Cerebellar cortex (tissue), 1 donor: ENCODE measurements at regions not wholly inside any gene's neighbourhood (a gene's known extent, or its start where the extent isn't known, plus 50 kb on each side); places are given as distances from the start of the nearest gene placed in this dataset.
"Not testable (repeated sequence)": the region's sequence is repeated elsewhere in the genome, so short reads cannot be mapped to it uniquely, and the experiment has no call there.

ENCODE experiments used
- DNase-seq: peaks from one replicate; pipeline ENCODE4 v3.0.0-alpha.2; 2015; ENCODE audit warnings: low spot score

GRCh38 chr22:27253108-27253902 lies 548.3 kb downstream of the MN1 start:
- DNase-seq: no peak

GRCh38 chr22:27254063-27254462 lies 547.5 kb downstream of the MN1 start:
- not testable (repeated sequence) for DNase-seq

GRCh38 chr22:27255580-27255979 lies 546.0 kb downstream of the MN1 start:
- no peak for DNase-seq

GRCh38 chr22:27257987-27258386 lies 543.6 kb downstream of the MN1 start:
- DNase-seq: no peak

- no peak for DNase-seq
Measured at GRCh38 chr22:27258616-27259172, 542.9 kb downstream of the MN1 start.

GRCh38 chr22:27259433-27259832 lies 542.1 kb downstream of the MN1 start:
- no peak for DNase-seq

GRCh38 chr22:27260087-27260698 lies 541.4 kb downstream of the MN1 start:
- DNase-seq: no peak

GRCh38 chr22:27262361-27262760 lies 539.2 kb downstream of the MN1 start:
- no peak for DNase-seq

- no peak for DNase-seq
Measured at GRCh38 chr22:27264184-27264583, 537.4 kb downstream of the MN1 start.

GRCh38 chr22:27267145-27267544 lies 534.4 kb downstream of the MN1 start:
- DNase-seq: no peak

- DNase-seq: no peak
Measured at GRCh38 chr22:27269751-27270543, 531.6 kb downstream of the MN1 start.

GRCh38 chr22:27270818-27271510 lies 530.6 kb downstream of the MN1 start:
- DNase-seq: no peak

- DNase-seq: no peak
Measured at GRCh38 chr22:27273436-27273835, 528.1 kb downstream of the MN1 start.

GRCh38 chr22:27273853-27274252 lies 527.7 kb downstream of the MN1 start:
- DNase-seq: no peak

- no peak for DNase-seq
Measured at GRCh38 chr22:27274770-27275449, 526.6 kb downstream of the MN1 start.

GRCh38 chr22:27278946-27279345 lies 522.6 kb downstream of the MN1 start:
- DNase-seq: no peak

GRCh38 chr22:27283240-27283639 lies 518.3 kb downstream of the MN1 start:
- DNase-seq: no peak

- no peak for DNase-seq
Measured at GRCh38 chr22:27283714-27284113, 517.8 kb downstream of the MN1 start.

GRCh38 chr22:27284324-27284723 lies 517.2 kb downstream of the MN1 start:
- DNase-seq: no peak

- no peak for DNase-seq
Measured at GRCh38 chr22:27286711-27287110, 514.8 kb downstream of the MN1 start.

GRCh38 chr22:27292542-27293299 lies 508.8 kb downstream of the MN1 start:
- no peak for DNase-seq
